HepG2 (cell line): ENCODE measurements at regions not wholly inside any gene's neighbourhood (a gene's known extent, or its start where the extent isn't known, plus 50 kb on each side); places are given as distances from the start of the nearest gene placed in this dataset.

Experiments used
- ATAC-seq: fragments of 200-7000 bp; cut with Tn5 transposase; 3 replicates; pipeline ENCODE4 v1.9.1; 2020; ENCODE audit warnings: mild to moderate bottlenecking, moderate library complexity
- BruUV-seq: library from RNA; stranded (reverse); fragments of 400-500 nt; replicated peaks from 2 replicates; lab custom pipeline; 2021; lab: Mats Ljungman, UMichigan
- CTCF ChIA-PET: fragments of 300-600 bp; formaldehyde crosslinking; extraction: SDS; loops from one replicate; lab custom pipeline; 2021; ENCODE audit warnings: low total read pairs, inconsistent platforms, low intra/inter-chr PET ratio; lab: Yijun Ruan, JAX
- POLR2A ChIA-PET: fragments of 350-600 bp; sonication (Branson Sonifier 250); formaldehyde crosslinking; loops from one replicate; lab custom pipeline; 2020; ENCODE audit warnings: antibody characterized with exemption, inconsistent platforms; lab: Yijun Ruan, JAX
- DNase-seq: peaks from one replicate; pipeline ENCODE4 v3.0.0-alpha.2; 2015; ENCODE audit warnings: low spot score
- FAIRE-seq: peaks from 3 replicates; lab custom pipeline; 2011; peaks lifted over from hg19 to GRCh38; lab: Jason Lieb, UNC
- H2AFZ ChIP-seq: one replicate; pipeline ENCODE4 v1.6.1; 2011; ENCODE audit warnings: low read length, inconsistent platforms
- H3K27ac ChIP-seq: fragments of 300-600 bp; 3 replicates; pipeline ENCODE4 v1.8.0; 2011; ENCODE audit warnings: mixed run types, mild to moderate bottlenecking, mixed read lengths, low read length, inconsistent platforms; ENCODE audit not compliant: insufficient read depth; ENCODE audit errors: extremely low read length
- H3K27me3 ChIP-seq, 2 experiments: fragments of 200-600 bp in 1 of 2; 2 replicates in 1 of 2; 3 replicates in 1 of 2; pipeline versions ENCODE4 v1.6.0 to v1.8.0; 2011; ENCODE audit warnings: low read length in 2 of 2, mild to moderate bottlenecking in 2 of 2, moderate library complexity in 2 of 2, inconsistent platforms in 1 of 2; ENCODE audit not compliant: insufficient read depth in 2 of 2, control insufficient read depth in 1 of 2
- H3K36me3 ChIP-seq, 2 experiments: fragments of 200-600 bp in 1 of 2; replicated peaks in 1 of 2; 2 replicates in 1 of 2; 3 replicates in 1 of 2; pipeline versions ENCODE4 v1.5.1 to v1.8.0; 2011; ENCODE audit warnings: low read length in 2 of 2, inconsistent platforms in 1 of 2; ENCODE audit not compliant: insufficient read depth in 2 of 2, control insufficient read depth in 1 of 2
- H3K4me1 ChIP-seq: 2 replicates; pipeline ENCODE4 v1.5.1; 2012; ENCODE audit warnings: low read length, inconsistent platforms; ENCODE audit not compliant: insufficient read depth
- H3K4me2 ChIP-seq: 2 replicates; pipeline ENCODE4 v1.6.0; 2011; ENCODE audit warnings: low read depth, low read length, inconsistent platforms
- H3K4me3 ChIP-seq, 3 experiments: fragments of 200-600 bp in 1 of 3; sonication (generic), shearing (Covaris generic) in 1 of 3; replicated peaks in 1 of 3; 2 replicates each; pipeline ENCODE4 v1.5.1; 2011 to 2016; ENCODE audit warnings: low read length in 3 of 3, inconsistent platforms in 2 of 3, low read depth in 2 of 3, mild to moderate bottlenecking in 2 of 3, control low read depth in 1 of 3, mixed read lengths in 1 of 3; ENCODE audit not compliant: insufficient read depth in 1 of 3
- H3K79me2 ChIP-seq: one replicate; pipeline ENCODE4 v1.6.1; 2011; ENCODE audit warnings: low read length, inconsistent platforms; ENCODE audit not compliant: insufficient read depth
- H3K9ac ChIP-seq: 2 replicates; pipeline ENCODE4 v1.6.0; 2011; ENCODE audit warnings: mild to moderate bottlenecking, low read depth, low read length, inconsistent platforms; ENCODE audit not compliant: insufficient read depth
- H3K9me3 ChIP-seq: 2 replicates; pipeline ENCODE4 v1.5.1; 2012; ENCODE audit warnings: mild to moderate bottlenecking, low read length
- H4K20me1 ChIP-seq: 2 replicates; pipeline ENCODE4 v1.6.0; 2011; ENCODE audit warnings: inconsistent platforms, mild to moderate bottlenecking, low read length, moderate library complexity; ENCODE audit not compliant: insufficient read depth
- HDAC6 ChIP-seq: fragments of 200-600 bp; sonication (generic); IDR thresholded peaks from 2 replicates; pipeline ENCODE4 v1.7.0; 2017; ENCODE audit warnings: mild to moderate bottlenecking, antibody characterized with exemption, low read length, low read depth
- HNF4G ChIP-seq, 2 experiments: sonication (generic) in 1 of 2; formaldehyde crosslinking in 1 of 2; IDR thresholded peaks; 2 replicates each; pipeline versions ENCODE4 v1.4.0 to v1.6.1; 2011 to 2020; ENCODE audit warnings: borderline replicate concordance in 2 of 2, low read depth in 2 of 2, mild to moderate bottlenecking in 2 of 2, low read length in 1 of 2, missing genetic modification reagents in 1 of 2, moderate library complexity in 1 of 2
- ISL2 ChIP-seq: sonication (generic); formaldehyde crosslinking; IDR thresholded peaks from 2 replicates; pipeline ENCODE4 v1.5.0; 2020; ENCODE audit warnings: missing genetic modification reagents
- NFKB2 ChIP-seq: sonication (generic); formaldehyde crosslinking; IDR thresholded peaks from 2 replicates; pipeline ENCODE4 v1.4.0; 2020; ENCODE audit warnings: missing genetic modification reagents, borderline replicate concordance
- NR2F1 ChIP-seq, 2 experiments: fragments of 450-650 bp in 1 of 2; formaldehyde crosslinking in 1 of 2; IDR thresholded peaks; 2 replicates each; pipeline versions ENCODE4 v1.5.0 to v1.6.1; 2016 to 2020; ENCODE audit warnings: mild to moderate bottlenecking in 1 of 2, missing compliant biosample characterization in 1 of 2, missing genetic modification reagents in 1 of 2, moderate library complexity in 1 of 2
- PHB2 ChIP-seq: fragments of 450-650 bp; IDR thresholded peaks from 2 replicates; pipeline ENCODE4 v1.6.1; 2018; ENCODE audit not compliant: partially characterized antibody
- POLR2AphosphoS2 ChIP-seq: IDR thresholded peaks from 2 replicates; pipeline ENCODE4 v1.6.1; 2011; ENCODE audit warnings: low read depth, low read length, improper control_type of control experiment
- TCF12 ChIP-seq, 2 experiments: fragments of 450-650 bp in 1 of 2; sonication (generic) in 1 of 2; formaldehyde crosslinking in 1 of 2; IDR thresholded peaks; 2 replicates each; pipeline versions ENCODE4 v1.6.1 to v1.8.0; 2017 to 2022; ENCODE audit warnings: antibody characterized with exemption in 1 of 2, mild to moderate bottlenecking in 1 of 2, missing genetic modification reagents in 1 of 2, moderate library complexity in 1 of 2
- ZNF136 ChIP-seq: sonication (generic); formaldehyde crosslinking; IDR thresholded peaks from 2 replicates; pipeline ENCODE4 v1.8.1; 2022; ENCODE audit warnings: low read depth, mild to moderate bottlenecking, moderate library complexity, missing genetic modification reagents
- ZNF160 ChIP-seq: sonication (generic); formaldehyde crosslinking; IDR thresholded peaks from 2 replicates; pipeline ENCODE4 v1.8.0; 2022; ENCODE audit warnings: mild to moderate bottlenecking, inconsistent platforms, missing genetic modification reagents
- ZNF234 ChIP-seq: sonication (generic); formaldehyde crosslinking; conservative IDR thresholded peaks from 2 replicates; pipeline ENCODE4 v1.5.1; 2020; ENCODE audit warnings: mild to moderate bottlenecking, missing genetic modification reagents
- ZNF383 ChIP-seq: sonication (generic); formaldehyde crosslinking; IDR thresholded peaks from 2 replicates; pipeline ENCODE4 v1.4.0; 2020; ENCODE audit warnings: missing genetic modification reagents, mild to moderate bottlenecking, borderline replicate concordance
- ZNF460 ChIP-seq: sonication (generic); formaldehyde crosslinking; IDR thresholded peaks from 2 replicates; pipeline ENCODE4 v1.5.1; 2020; ENCODE audit warnings: missing genetic modification reagents, mild to moderate bottlenecking, borderline replicate concordance
- ZNF770 ChIP-seq: sonication (generic); formaldehyde crosslinking; IDR thresholded peaks from 2 replicates; pipeline ENCODE4 v1.5.0; 2020; ENCODE audit warnings: mild to moderate bottlenecking, missing genetic modification reagents
- ZNF816 ChIP-seq: sonication (generic); formaldehyde crosslinking; IDR thresholded peaks from 2 replicates; pipeline ENCODE4 v1.8.0; 2022; ENCODE audit warnings: missing genetic modification reagents, mild to moderate bottlenecking, borderline replicate concordance
- ZSCAN31 ChIP-seq: sonication (generic); formaldehyde crosslinking; IDR thresholded peaks from 2 replicates; pipeline ENCODE4 v1.5.0; 2020; ENCODE audit warnings: low read depth, mild to moderate bottlenecking, missing genetic modification reagents
- ZXDC ChIP-seq: sonication (generic); formaldehyde crosslinking; IDR thresholded peaks from 2 replicates; pipeline ENCODE4 v1.5.0; 2020; ENCODE audit warnings: mild to moderate bottlenecking, missing genetic modification reagents
- WGBS: methylation state at CpG from one replicate; pipeline ENCODE4 v1.1.6; 2017; ENCODE audit warnings: low lambda C conversion rate; 5-methylcytosine and 5-hydroxymethylcytosine counted together
- in situ Hi-C: cut with HindIII; loops from 2 replicates; pipeline ENCODE4 v1.10.0; 2017; ENCODE audit warnings: low pct_unique_long_range_greater_than_20kb; ENCODE audit not compliant: extremely low pct_ligation_motif_present
- intact Hi-C: fragments of 100-400 bp; cut with micrococcal nuclease; formaldehyde crosslinking; loops from one replicate; pipeline ENCODE4 v1.10.0; 2022; ENCODE audit not compliant: unreplicated experiment

GRCh38 chr1:82634266-82634665 is 833.5 kb downstream of the ADGRL2 start (continued):
- no peak for TF ChIP-seq TCF12 (IDR thresholded peaks at IDR 0.05)
- no peak for TF ChIP-seq TCF12 (CRISPR knock-in tag; IDR thresholded peaks at IDR 0.05)
- TF ChIP-seq, all 625 proteins: peak for 0

GRCh38 chr1:82632155-82632554 is 831.4 kb downstream of the ADGRL2 start:
- in situ Hi-C loops (no loop called here), intact Hi-C loops (no loop called here)
- FAIRE-seq (no peak), DNase-seq (no peak), ATAC-seq (no peak)
- Histone ChIP-seq H3K27me3 (no peaks in the 10 kb centered on the region), H4K20me1 (no peaks in the 10 kb centered on the region), H3K4me3 (no peak overlapping the region), H3K9me3 (peaks cover 93% of the 10 kb centered on the region), H3K4me2 (no peak overlapping the region), H2AFZ (no peak overlapping the region), H3K27ac (no peak overlapping the region), H3K79me2 (no peaks in the 10 kb centered on the region), H3K4me1 (no peaks in the 10 kb centered on the region), H3K36me3 (no peaks in the 10 kb centered on the region), H3K9ac (no peak overlapping the region)
- no TSS peak for BruUV-seq
- WGBS: 5% methylated on average over 1 of the region's 1 CpG
- POLR2A ChIA-PET: no interaction called here
- CTCF ChIA-PET: no interaction called here
- TF ChIP-seq HDAC6: no peak
- no peak for TF ChIP-seq ZNF460 (CRISPR knock-in tag)
- no peak for TF ChIP-seq NR2F1 (CRISPR knock-in tag; IDR thresholded peaks at IDR 0.05)
- no peak for TF ChIP-seq ISL2 (CRISPR knock-in tag)
- TF ChIP-seq ZNF816 (CRISPR knock-in tag): no peak
- no peak for TF ChIP-seq ZNF234
- TF ChIP-seq NFKB2: no peak
- TF ChIP-seq ZXDC: no peak
- no peak for TF ChIP-seq ZNF383 (CRISPR knock-in tag)
- TF ChIP-seq ZNF136 (CRISPR knock-in tag): no peak
- no peak for TF ChIP-seq PHB2
- no peak for TF ChIP-seq ZNF770 (CRISPR knock-in tag)
- no peak for TF ChIP-seq HNF4G (IDR thresholded peaks at IDR 0.05; ENCODE audit: borderline replicate concordance, low read depth, low read length)
- no peak for TF ChIP-seq HNF4G (CRISPR knock-in tag; IDR thresholded peaks at IDR 0.05; ENCODE audit: borderline replicate concordance, low read depth)
- TF ChIP-seq POLR2AphosphoS2: no peak
- TF ChIP-seq ZSCAN31 (CRISPR knock-in tag): no peak
- TF ChIP-seq ZNF160 (CRISPR knock-in tag): no peak
